Gastrocnemius medialis (tissue), 4 donors: ENCODE measurements at regions not wholly inside any gene's neighbourhood (a gene's known extent, or its start where the extent isn't known, plus 50 kb on each side); places are given as distances from the start of the nearest gene placed in this dataset.

Experiments
- POLR2A ChIP-seq, 2 donors: fragments of 450-650 bp; IDR thresholded peaks; one replicate each; pipeline ENCODE4 v1.6.1; 2017; ENCODE audit warnings: antibody characterized with exemption in 2 of 2, mild to moderate bottlenecking in 2 of 2, moderate library complexity in 2 of 2
- TF ChIP-seq, protein P1 (sequence below), 5 experiments: fragments of 450-650 bp in 3 of 5; fragments of 200-600 bp in 2 of 5; sonication (generic) in 2 of 5; IDR thresholded peaks in 4 of 5; conservative IDR thresholded peaks in 1 of 5; 1 replicate in 4 of 5; 2 replicates in 1 of 5; pipeline ENCODE4 v1.5.1; 2016 to 2019; ENCODE audit warnings: antibody characterized with exemption in 5 of 5, mild to moderate bottlenecking in 3 of 5, moderate library complexity in 3 of 5

DNA sequence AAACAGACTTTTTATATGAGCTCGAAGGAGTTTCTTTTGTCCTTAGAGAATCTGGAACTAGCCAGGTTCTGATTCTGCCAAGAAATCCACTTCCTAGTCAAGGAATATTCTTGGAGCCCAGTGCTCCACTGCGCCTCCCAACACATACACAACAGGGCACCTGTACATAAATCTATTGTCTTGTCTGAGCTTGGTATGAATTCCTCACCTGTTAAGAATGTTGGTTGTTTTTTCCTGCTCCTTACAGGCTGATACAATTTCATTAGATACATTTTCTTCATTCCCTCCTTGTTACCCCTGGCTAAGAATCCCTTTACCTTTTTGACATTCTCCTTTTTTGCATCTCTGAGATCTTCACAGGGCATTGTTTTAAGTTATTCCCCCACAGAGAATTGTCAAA lies 56.0 kb upstream of the FZD7 start:
- TF ChIP-seq, protein P1, sequence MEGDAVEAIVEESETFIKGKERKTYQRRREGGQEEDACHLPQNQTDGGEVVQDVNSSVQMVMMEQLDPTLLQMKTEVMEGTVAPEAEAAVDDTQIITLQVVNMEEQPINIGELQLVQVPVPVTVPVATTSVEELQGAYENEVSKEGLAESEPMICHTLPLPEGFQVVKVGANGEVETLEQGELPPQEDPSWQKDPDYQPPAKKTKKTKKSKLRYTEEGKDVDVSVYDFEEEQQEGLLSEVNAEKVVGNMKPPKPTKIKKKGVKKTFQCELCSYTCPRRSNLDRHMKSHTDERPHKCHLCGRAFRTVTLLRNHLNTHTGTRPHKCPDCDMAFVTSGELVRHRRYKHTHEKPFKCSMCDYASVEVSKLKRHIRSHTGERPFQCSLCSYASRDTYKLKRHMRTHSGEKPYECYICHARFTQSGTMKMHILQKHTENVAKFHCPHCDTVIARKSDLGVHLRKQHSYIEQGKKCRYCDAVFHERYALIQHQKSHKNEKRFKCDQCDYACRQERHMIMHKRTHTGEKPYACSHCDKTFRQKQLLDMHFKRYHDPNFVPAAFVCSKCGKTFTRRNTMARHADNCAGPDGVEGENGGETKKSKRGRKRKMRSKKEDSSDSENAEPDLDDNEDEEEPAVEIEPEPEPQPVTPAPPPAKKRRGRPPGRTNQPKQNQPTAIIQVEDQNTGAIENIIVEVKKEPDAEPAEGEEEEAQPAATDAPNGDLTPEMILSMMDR (IDR thresholded peaks at IDR 0.05 in 4 of 5, conservative IDR thresholded peaks at IDR 0.05 in 1 of 5): no peak
- TF ChIP-seq POLR2A (IDR thresholded peaks at IDR 0.05): no peak
